GM19463 (cell line): ENCODE measurements at regions not wholly inside any gene's neighbourhood (a gene's known extent, or its start where the extent isn't known, plus 50 kb on each side); places are given as distances from the start of the nearest gene placed in this dataset.
"Not testable (repeated sequence)": the region's sequence is repeated elsewhere in the genome, so short reads cannot be mapped to it uniquely, and the experiment has no call there.

Source experiments
- ATAC-seq: cut with Tn5 transposase; IDR thresholded peaks from one replicate; pipeline ENCODE4 v1.9.1; 2021; ENCODE audit warnings: mild to moderate bottlenecking, moderate library complexity; ENCODE audit not compliant: unreplicated experiment

DNA sequence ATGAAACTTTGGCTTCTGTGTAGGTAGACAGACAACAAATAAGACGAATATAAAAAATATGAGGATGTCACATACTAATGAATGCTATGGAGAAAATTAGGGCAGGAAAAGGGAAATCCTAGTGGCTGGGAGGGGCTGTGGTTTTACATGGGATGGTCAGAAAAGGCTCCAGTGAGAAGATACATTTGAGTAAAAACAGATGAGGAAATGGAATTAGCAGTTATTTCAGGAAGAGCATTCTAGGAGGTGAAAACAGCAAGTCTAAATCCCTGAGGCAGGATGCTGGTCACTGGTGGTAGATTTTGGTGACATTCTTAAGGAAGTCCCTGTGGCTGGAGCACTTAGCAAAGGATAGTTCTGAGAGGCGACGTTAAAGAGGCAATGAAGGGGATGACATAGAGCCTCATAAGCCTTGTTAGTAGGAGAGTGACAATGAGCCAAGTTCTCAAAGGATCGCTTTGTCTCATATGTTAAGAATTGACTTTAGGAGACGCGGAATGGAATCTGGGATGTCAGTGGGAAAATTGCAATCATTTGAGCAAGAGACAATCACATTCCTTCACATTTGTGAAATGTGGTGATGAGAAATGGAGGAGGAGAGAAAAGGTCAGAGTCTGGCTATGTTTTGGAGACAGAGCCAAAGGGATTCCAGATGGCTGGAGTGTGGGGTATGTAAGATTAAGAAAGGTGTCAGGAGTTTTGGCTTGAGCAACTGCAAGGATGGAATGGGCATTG lies 384.7 kb upstream of the FZD8 start:
- no peak for ATAC-seq

DNA sequence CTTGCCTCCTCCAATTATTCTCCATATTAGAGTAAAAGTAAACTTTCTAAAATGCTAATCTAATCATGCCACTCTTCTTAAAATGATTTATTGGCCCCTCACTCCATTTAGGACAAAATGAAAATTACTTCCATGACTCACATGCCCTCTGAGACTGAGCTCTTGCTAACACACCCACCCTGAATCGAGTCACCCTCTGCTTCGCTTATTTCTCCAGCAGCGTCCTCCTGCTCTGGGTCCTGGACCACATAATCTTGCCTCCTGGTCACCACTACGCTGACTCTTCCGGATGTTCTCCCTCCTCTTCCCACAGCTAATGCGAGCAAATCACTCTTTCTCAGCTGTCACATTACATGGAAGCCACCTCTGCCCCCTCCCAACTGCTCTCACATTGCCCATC lies 384.0 kb upstream of the FZD8 start:
- no peak for ATAC-seq

DNA sequence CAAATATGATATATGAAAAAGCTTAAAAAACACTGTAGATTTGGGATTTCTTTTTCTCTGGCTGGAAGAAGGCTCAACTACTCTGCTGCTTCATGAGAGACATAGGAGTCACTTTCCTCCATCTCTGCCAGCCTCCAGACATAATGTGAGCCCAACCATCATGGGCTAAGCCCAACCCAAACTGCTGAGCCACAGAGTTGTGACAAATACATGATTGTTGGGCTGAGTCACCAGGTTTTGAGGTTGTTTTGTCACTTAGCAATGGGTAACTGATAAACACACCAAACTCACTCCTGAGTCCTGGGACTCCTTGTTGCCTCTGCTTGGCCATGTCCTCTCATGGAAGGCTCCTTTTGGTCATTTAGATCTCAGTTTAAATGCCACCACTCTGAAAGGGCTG lies 381.8 kb upstream of the FZD8 start:
- no peak for ATAC-seq

DNA sequence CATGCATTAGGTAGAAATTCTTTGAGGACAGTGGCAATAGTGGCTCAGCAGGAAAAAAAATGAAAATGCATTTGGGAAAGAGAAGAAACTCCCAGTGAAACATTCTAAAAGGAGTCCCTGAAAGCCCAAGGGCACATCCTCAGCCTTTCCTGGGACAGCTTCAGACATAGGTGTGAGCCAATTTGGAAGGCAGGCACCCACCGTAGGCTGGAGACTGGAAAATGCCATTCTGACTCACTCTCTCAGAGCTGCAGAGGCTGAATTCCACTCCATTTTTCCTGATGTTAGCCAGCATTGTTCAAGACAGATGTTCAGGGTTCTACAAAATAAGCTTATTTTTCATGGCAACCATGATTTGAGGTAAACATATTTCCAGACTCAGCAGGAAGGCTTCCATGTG lies 379.0 kb upstream of the FZD8 start:
- no peak for ATAC-seq

DNA sequence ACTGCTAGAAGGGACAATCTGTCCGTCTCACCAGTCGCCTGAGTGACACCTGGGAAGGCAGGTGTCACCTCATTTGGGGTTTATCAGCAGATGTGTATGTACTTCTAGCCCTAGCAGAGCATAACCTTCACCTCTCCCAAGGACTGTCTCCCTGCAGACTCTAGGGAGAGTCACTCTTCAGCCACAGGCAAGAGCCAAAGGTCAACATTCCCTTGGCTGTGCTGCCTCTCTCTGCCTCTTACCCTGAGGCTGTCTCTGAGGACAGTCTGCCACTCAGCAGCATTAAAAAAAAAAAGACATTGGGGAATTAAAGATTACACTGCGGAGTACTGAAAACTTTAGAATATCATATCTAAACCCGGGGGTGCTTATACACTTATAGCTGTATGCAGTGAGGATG lies 377.7 kb upstream of the FZD8 start:
- ATAC-seq: no peak

DNA sequence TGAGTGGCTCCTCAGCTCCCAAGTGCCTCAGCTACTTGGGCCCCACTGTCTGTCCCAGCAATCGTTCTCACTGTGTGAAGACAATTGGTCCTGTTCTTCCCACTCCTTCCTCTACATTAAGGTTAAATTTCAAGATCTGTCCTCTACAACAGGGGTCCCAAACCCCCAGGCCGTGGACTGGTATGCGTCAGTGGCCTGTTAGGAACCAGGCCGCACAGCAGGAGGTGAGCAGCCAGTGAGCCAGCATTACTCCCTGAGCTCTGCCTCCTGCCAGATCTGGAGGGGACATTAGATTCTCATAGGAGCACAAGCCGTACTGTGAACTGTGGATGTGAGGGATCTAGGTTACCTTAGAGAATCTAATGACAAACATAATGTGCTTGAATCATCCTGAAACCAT lies 376.9 kb upstream of the FZD8 start:
- no peak for ATAC-seq

DNA sequence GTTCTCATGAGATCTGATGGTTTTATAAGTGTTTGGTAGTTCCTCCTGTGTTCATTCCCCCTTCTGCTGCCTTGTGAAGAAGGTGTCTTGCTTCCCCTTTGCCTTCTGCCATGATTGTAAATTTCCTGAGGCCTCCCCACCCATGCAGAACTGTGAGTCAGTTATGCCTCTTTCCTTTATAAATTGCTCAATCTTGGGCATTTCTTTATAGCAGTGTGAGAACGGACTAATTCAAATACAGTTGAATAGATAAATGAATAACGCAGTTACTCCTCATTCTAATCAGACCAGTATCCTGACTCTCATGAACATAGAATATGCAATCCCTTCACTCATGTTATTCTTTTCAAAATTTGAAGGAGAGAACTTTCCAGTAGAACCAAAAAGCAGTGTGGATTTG lies 375.0 kb upstream of the FZD8 start:
- no peak for ATAC-seq

DNA sequence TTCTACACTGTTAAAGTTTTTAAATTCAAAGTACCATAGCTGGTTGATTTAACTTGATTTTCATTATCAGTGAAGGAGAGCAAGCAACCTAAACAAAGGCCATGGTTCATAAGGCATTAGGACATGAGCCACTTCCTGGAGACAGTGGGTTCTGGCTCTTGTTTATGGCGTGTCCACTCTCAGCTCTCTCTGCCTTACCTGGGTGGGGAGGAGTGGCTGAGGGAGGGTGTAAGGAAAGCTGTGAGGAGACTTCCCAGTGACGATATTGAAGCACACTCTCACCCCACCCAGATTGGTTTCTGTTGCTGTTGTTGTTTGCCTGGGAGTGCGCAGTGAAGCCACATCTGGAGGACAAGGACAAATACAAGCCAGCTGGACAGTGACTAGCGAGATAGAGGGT lies 365.3 kb upstream of the FZD8 start:
- ATAC-seq: no peak

DNA sequence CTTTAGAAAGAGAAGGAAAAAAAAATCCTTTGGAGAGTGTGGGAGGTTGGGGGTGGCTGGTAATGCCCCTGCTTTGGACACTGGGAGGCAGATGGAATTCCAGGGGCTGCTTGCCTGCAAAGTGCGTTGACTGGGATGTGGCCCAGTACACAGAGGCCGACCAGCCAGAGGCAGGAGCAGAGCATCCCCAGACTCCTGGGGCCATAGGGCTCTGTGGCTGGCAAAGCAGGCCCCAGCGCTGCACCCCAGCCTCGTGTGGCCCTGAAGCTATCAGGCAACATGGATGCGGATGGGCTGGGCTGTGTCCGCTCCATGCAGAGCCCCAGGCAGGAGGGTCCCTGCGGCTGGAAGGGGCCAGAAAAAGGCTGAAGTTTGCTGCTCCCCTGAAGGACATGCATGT lies 361.6 kb upstream of the FZD8 start:
- no peak for ATAC-seq

DNA sequence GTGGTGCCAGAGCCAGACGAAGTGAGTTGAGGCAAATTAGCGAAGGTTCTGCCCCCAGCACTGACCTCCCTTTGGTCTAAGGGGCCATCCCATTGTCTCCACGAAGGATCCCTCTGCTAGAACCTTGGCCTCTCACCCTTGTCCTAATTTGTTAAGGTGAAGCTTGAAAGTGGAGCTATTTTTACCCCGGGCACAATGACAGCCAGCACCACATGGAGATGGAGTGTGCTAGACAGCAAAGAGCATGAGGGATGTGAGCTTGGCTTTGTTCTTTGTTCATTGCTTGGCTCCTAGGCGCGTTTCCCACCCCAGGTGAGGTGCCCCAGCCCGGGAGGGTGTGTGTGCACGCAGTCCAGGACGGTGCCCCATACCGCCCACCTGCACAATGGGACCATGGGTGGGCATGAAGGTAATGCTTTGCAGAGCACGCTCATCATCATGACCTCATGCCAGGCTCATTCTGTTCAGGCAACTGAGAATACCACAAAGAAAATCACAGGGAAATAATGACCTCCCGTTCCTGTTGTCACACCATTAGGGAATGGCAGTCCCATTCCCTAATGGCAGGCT lies 361.0 kb upstream of the FZD8 start:
- ATAC-seq: no peak

DNA sequence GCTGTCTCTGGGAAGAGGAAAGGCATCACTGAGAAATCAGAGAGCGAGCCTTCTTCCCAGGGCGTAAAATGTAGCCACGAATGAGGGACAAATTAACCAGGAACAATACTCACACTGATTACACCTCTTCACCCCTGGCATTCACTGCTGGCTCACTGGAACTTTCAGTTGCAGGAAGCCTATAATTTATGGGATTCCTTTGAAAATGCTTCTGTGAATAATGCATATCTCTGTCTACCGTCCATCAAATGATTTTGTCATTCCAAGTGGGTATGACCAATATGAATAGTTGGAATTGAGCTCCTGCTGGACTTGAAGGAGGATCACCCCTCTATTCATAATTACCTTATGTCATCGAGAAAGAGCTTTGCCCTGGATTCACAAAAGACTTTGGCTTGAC lies 360.3 kb upstream of the FZD8 start:
- ATAC-seq: no peak

DNA sequence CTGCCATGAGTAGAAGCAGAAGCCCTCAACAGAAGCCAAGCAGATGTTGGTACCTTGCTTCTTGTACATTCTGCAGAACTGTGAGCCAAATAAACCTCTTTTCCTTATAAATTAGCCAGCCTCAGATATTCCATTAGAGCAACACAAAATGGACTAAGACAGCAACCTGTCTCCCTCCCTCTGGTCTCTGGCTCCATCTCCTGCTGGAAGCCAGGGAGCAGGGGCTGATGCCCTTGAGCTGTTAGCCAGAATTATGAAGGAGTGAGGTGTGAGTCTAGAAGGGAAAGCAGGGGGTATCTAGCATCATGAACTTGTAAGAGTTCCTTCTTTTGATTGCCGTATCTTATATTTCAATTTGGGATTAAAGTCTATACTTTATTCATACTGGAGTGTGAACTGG lies 358.7 kb upstream of the FZD8 start:
- not testable (repeated sequence) for ATAC-seq

DNA sequence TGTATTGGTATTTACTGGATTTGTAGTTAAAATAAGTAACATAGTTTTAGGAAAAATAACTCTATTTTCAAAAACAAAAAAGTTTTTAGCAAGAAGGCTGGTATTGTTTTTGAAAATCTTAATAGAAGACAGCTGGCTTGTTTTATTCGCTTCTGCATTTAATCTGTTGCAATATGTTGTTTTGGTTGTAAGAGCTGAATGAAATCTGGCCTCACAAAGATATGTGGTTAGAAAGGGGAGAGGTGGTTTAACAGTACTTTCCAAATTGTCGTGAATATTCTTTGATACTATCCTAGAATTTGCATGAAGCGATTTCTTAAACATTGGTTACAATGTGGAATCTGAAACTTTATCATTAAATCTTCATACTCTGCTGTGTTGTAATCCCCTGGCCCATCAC lies 355.9 kb upstream of the FZD8 start:
- ATAC-seq: no peak

DNA sequence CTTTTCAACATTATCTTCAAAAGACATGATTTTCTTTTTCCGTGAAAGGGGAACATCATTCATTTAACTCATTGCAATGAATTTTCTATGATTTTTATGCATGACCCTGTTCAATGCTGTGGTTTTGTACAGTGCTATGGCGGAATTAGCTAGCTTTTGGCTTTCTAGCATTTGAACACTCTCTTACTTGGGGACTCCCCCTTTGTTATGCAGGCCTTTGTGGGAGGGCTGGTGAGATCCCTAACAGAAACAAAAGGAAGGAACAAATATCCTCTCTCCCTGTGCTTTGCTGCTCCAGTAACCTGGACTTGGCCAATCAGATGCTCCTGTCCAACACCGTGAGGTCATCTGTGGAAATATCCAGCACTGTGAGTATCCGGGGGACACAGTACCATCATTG lies 353.4 kb upstream of the FZD8 start:
- ATAC-seq: no peak

DNA sequence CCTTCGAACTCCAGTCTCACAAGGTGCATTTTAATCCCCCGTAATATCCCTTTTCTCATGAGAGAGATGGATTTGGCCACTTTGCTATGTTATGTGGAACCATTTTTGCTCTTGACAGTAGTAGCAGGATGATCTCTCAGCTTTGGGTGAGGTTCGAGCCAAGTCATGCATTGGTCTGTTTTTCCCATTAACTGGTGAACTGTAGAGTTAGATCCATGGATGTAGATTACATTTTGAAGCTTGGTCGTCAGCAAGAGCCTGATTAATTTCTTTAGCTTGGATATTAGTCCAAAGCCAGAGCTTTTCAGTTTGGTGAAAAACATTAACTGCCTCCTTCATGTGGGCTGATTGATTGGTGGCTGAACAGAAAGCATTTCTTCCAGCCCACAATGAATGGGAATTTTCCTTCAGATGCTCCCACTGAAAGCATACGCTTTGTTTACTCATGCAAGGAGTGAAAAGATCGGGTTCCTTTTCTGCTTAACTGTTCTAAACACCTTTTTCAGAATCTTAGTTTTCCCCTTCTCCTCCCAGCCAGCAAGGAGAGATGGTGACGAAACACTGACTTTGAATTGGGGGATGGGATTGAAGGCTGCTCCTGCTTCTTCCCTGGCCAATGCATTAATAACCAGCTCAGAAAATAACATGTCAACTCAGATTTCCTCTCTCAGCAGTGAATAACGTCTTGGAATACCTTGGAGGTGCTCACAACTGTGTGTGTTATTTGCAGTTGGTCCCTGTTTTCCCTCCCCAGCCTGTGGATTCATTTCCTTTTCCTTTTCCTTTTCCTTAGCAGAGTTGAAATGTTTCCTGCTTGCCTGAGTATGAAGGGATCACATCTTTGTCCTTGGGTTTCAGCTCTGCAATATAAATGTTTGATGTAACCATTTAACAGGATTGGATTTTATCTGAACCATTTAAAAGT lies 351.8 kb upstream of the FZD8 start:
- ATAC-seq: no peak

DNA sequence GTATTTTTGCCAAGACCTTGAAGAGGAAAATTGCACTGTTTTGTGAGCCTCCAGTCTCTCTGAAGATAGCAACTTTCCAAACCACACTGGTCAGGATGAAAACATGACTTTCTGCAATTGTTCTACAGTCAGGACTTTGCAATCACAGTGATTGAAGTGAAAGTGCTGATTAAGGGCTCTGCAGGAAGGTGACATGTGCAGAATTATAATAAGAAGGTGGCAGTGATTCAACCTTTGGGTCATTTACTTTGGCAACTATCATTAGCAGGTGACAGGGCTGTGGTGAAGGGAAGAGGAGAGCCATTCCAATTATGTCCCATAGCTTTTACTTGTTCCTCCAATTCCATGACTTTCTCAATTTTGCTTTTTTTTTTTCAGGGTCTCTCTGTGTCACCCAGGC lies 350.0 kb upstream of the FZD8 start:
- no peak for ATAC-seq

DNA sequence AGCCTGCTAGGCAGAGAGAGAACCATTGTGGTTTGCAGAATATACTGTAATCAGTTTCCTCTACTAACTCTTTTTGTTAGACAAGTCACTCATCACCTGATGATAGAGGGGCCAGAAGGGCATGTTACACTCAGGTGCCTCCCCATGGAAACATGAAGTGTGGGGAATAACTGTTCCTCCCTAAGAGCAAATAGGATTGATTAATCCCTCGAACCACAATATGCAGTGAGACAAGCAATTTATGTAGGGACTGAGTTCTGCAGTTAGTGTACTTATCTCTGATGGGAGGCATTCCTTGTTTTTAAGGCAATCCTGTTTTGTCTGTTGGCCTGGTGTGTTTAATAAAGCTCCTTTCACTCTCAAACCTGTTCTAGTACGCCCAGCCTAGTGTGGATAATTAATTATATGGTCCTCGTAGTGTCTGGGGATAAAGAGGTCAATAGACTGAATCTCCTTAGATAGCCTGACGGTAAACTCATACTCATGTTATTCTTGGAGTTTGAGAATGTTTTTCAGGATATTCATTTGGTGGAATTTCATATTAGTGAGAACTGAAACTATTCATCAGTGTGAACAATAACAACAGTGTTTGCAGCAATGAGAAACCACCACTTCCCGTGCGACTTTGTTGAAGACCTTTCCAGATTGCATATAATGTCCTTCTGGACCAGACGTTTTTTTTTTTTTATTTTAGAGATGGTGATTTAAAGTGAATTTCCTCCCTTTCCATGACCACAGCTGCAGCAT lies 344.8 kb upstream of the FZD8 start:
- ATAC-seq: no peak

DNA sequence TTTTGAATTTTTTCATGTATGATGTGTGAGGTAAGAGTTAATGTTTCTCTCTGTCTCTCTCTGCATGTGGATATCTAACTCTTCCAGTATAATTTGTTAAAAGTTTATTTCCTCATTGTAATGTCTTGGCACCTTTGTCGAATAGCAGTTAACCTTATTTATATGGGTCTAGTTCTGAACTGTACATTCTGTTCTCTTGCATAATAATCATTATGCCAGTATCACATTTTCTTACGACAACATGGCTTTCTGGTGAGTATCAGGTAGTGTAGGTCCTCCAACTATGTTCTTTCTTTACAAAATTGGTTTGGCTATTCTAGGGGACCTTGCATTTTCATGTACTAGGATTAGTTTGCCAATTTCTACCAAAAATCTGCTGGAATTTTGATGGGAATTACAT lies 337.0 kb upstream of the FZD8 start:
- ATAC-seq: no peak

DNA sequence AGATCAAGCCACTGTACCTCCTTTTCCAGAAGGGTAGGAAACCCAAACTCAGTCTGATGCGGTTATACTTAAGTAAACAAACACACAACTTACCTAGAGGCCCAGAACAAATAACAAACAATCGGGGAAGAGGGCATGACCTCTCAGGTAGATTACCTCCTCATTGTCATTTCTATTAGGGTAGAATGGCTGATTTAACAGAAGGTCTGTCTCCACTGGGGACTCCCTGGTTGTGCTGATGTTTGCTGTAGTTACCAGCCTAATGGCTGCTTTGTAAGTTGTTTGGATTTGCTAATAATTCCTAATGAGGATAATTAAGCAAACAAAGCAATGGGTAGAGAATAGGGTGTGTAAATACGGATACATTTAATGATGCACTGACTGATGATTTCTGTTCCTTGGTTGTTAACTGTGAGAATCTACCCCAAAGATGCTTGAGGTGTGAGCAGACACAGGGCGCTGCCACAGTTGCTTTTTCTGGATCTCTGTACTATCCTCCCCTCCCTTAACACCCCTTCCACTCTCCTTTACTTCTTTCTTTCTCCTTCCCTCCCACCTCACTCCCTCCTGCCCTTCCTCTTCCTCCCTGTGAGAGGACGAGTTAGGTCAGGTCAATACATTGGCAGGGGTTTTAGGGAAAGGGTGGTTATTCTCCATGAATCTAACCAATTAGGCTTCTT lies 332.0 kb upstream of the FZD8 start:
- not testable (repeated sequence) for ATAC-seq

DNA sequence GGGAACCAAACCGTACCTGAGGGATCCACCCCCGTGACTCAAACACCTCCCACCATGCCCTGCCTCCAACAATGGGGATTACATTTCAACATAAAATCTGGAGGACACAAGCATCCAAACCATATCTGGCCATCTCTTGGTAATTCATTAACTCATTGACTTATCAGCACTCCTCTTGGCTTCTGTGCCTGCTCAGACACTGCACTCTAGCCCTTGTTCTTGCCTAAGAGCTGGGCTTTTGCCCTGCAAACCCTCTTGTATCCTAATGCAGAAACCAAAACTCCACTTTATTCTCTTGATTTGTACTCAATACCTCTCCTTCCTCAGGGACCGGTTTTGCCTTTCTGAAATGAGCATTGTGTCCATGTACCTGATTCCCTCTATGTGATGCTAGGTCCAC lies 330.2 kb upstream of the FZD8 start:
- no peak for ATAC-seq

DNA sequence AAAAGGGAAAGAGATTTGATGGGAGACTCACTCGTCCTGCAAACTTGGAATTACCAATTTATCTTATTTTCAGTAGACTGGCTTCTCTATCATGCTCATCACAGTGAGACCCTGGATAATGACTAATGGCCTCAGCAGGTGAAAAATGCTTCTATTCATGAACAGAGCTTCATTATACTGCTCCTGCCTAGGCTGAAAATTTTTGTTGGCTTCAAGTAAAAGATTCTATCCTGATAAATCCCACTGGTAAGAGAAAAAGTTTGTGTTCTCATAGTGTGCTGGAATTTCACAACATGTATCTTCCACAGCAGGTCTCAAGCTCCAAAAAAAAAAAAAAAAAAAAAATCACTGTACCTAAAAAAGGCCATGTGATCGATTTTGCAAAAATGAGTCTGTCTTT lies 329.3 kb upstream of the FZD8 start:
- no peak for ATAC-seq
